ENCODE measurements at regions not wholly inside any gene's neighbourhood (a gene's known extent, or its start where the extent isn't known, plus 50 kb on each side); places are given as distances from the start of the nearest gene placed in this dataset.

DNA sequence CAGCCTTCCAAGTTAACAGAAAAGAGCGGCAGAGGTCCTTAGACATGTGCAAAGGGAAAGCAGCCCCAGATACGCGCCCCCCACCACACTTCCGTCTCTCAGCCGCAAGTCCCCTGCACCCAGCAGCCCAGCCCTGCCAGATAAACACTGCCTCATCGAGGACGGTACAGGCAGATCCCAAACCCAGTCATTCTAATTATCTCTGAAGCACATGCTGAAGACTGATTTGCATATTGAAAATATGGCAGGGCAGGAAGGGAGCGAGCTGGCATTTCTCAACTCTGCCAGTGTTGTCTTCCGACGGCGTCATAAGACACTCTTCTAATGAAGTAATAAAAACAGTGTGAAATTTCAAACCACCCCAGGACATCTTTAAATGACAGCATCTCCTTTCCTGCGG is 122.8 kb upstream of the CDH4 start:
- Histone ChIP-seq H3K4me3 (ENCODE audit: low read length) (no peak overlapping the region), H3K27me3 (ENCODE audit: control insufficient read depth in 1 of 2, insufficient read depth in 2 of 2, low read length in 2 of 2) (peaks cover 0 to 2% of the 10 kb centered on the region in 2 experiments), H3K9me3 (ENCODE audit: control insufficient read depth in 1 of 2, insufficient read depth in 1 of 2, low read length in 2 of 2) (peaks cover 0 to 7% of the 10 kb centered on the region in 2 experiments), H3K4me1 (ENCODE audit: insufficient read depth, low read length) (no peaks in the 10 kb centered on the region), H3K27ac (ENCODE audit: low read depth in 1 of 2, low read length in 2 of 2) (no peak overlapping the region), H3K36me3 (ENCODE audit: insufficient read depth, low read length) (no peaks in the 10 kb centered on the region)
- Mint-ChIP-seq H3K27me3 (peaks cover 27% of the 10 kb centered on the region), H3K4me3 (no peak overlapping the region), H3K36me3 (ENCODE audit: low read depth) (no peaks in the 10 kb centered on the region), H3K4me1 (ENCODE audit: low read depth) (no peaks in the 10 kb centered on the region), H3K27ac (no peak overlapping the region), H3K9me3 (no peaks in the 10 kb centered on the region)
- ChIA-PET CTCF (no interaction called here), POLR2A (no interaction called here)
- TF ChIP-seq CTCF (IDR thresholded peaks at IDR 0.05), result no peak
- intact Hi-C loops (cut with DNase I, micrococcal nuclease), result no loop called here
- ATAC-seq (ENCODE audit: poor library complexity), result no peak
- DNase-seq, result no peak

- no peak for TF ChIP-seq CTCF (IDR thresholded peaks at IDR 0.05)
- Histone ChIP-seq H3K4me1 (ENCODE audit: insufficient read depth, low read length) (no peaks in the 10 kb centered on the region), H3K27me3 (ENCODE audit: control insufficient read depth in 1 of 2, insufficient read depth in 2 of 2, low read length in 2 of 2) (peaks cover 0 to 2% of the 10 kb centered on the region in 2 experiments), H3K27ac (ENCODE audit: low read depth in 1 of 2, low read length in 2 of 2) (no peak overlapping the region), H3K4me3 (ENCODE audit: low read length) (no peak overlapping the region), H3K36me3 (ENCODE audit: insufficient read depth, low read length) (no peaks in the 10 kb centered on the region), H3K9me3 (ENCODE audit: control insufficient read depth in 1 of 2, insufficient read depth in 1 of 2, low read length in 2 of 2) (peaks cover 0 to 7% of the 10 kb centered on the region in 2 experiments)
- H3K9me3 Mint-ChIP-seq, result no peaks in the 10 kb centered on the region
- no peak for DNase-seq
- H3K27me3 Mint-ChIP-seq, result peaks cover 27% of the 10 kb centered on the region
- CTCF ChIA-PET, result no interaction called here
- intact Hi-C loops (cut with DNase I, micrococcal nuclease), result no loop called here
- no peak for ATAC-seq (ENCODE audit: poor library complexity)
- H3K4me1 Mint-ChIP-seq (ENCODE audit: low read depth), result no peaks in the 10 kb centered on the region
- no peaks in the 10 kb centered on the region for H3K36me3 Mint-ChIP-seq (ENCODE audit: low read depth)
- H3K4me3 Mint-ChIP-seq, result no peak overlapping the region
- no peak overlapping the region for H3K27ac Mint-ChIP-seq
- POLR2A ChIA-PET, result no interaction called here
Observed at GRCh38 chr20:61130156-61130555, 121.9 kb upstream of the CDH4 start.

DNA sequence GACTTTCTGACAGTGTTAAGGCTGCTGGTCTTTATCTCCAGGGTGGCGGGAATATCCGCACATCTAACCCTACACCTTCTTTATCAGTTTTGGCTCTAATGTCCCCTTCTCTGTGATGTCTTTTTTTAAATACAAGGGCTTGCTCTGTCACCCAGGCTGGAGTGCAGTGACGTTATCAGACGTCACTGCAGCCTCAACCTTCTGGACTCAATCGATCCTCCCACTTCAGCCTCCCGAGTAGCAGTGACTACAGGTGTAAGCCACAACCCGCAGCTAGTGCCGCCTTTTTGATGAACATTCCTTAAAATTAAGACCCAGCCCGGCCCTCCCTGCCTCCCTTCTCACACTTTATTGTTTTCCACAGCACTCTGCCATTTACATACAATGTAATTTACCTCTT is 120.1 kb upstream of the CDH4 start:
- Histone ChIP-seq H3K27ac (ENCODE audit: low read depth in 1 of 2, low read length in 2 of 2) (no peak overlapping the region), H3K4me3 (ENCODE audit: low read length) (no peak overlapping the region), H3K9me3 (ENCODE audit: control insufficient read depth in 1 of 2, insufficient read depth in 1 of 2, low read length in 2 of 2) (peaks cover 0 to 7% of the 10 kb centered on the region in 2 experiments), H3K4me1 (ENCODE audit: insufficient read depth, low read length) (no peaks in the 10 kb centered on the region), H3K36me3 (ENCODE audit: insufficient read depth, low read length) (no peaks in the 10 kb centered on the region), H3K27me3 (ENCODE audit: control insufficient read depth in 1 of 2, insufficient read depth in 2 of 2, low read length in 2 of 2) (peaks cover 0 to 2% of the 10 kb centered on the region in 2 experiments)
- no peaks in the 10 kb centered on the region for H3K4me1 Mint-ChIP-seq (ENCODE audit: low read depth)
- TF ChIP-seq CTCF (IDR thresholded peaks at IDR 0.05), result no peak
- no peak for DNase-seq
- no peaks in the 10 kb centered on the region for H3K9me3 Mint-ChIP-seq
- POLR2A ChIA-PET, result no interaction called here
- ATAC-seq (ENCODE audit: poor library complexity), result no peak
- no peak overlapping the region for H3K27ac Mint-ChIP-seq
- H3K4me3 Mint-ChIP-seq, result no peak overlapping the region
- intact Hi-C loops (cut with DNase I, micrococcal nuclease), result no loop called here
- CTCF ChIA-PET, result no interaction called here
- no peaks in the 10 kb centered on the region for H3K36me3 Mint-ChIP-seq (ENCODE audit: low read depth)
- peaks cover 32% of the 10 kb centered on the region for H3K27me3 Mint-ChIP-seq

All from CD4-positive, alpha-beta T cell (primary cell).